Myocyte (in vitro differentiated cells): ENCODE measurements at regions not wholly inside any gene's neighbourhood (a gene's known extent, or its start where the extent isn't known, plus 50 kb on each side); places are given as distances from the start of the nearest gene placed in this dataset.

Experiments used
- DNase-seq: peaks from one replicate; pipeline ENCODE4 v3.0.0-alpha.2; 2012; ENCODE audit warnings: low read depth

GRCh38 chr10:128694851-128695725 is 568.9 kb upstream of the MKI67 start:
- DNase-seq = no peak

- no peak for DNase-seq
Measured at GRCh38 chr10:128695931-128696330, 569.7 kb upstream of the MKI67 start.

- DNase-seq = no peak
Measured at GRCh38 chr10:128697437-128697836, 571.2 kb upstream of the MKI67 start.

GRCh38 chr10:128701381-128701780 is 575.2 kb upstream of the MKI67 start:
- no peak for DNase-seq

- DNase-seq = no peak
Measured at GRCh38 chr10:128701837-128702236, 575.6 kb upstream of the MKI67 start.

- DNase-seq = no peak
Measured at GRCh38 chr10:128704716-128705115, 578.5 kb upstream of the MKI67 start.

- DNase-seq = no peak
Measured at GRCh38 chr10:128708182-128708581, 582.0 kb upstream of the MKI67 start.

GRCh38 chr10:128709686-128710085 is 583.5 kb upstream of the MKI67 start:
- no peak for DNase-seq

- DNase-seq = no peak
Measured at GRCh38 chr10:128710098-128710797, 584.0 kb upstream of the MKI67 start.

- no peak for DNase-seq
Measured at GRCh38 chr10:128710798-128711183, 584.6 kb upstream of the MKI67 start.

GRCh38 chr10:128711806-128712205 is 585.6 kb upstream of the MKI67 start:
- DNase-seq = no peak

GRCh38 chr10:128712661-128713400 is 586.6 kb upstream of the MKI67 start:
- no peak for DNase-seq

GRCh38 chr10:128713471-128713870 is 587.2 kb upstream of the MKI67 start:
- DNase-seq = no peak

- DNase-seq = no peak
Measured at GRCh38 chr10:128713874-128714570, 587.8 kb upstream of the MKI67 start.

- DNase-seq = no peak
Measured at GRCh38 chr10:128714644-128715415, 588.6 kb upstream of the MKI67 start.

GRCh38 chr10:128716181-128716580 is 590.0 kb upstream of the MKI67 start:
- DNase-seq = no peak

- DNase-seq = no peak
Measured at GRCh38 chr10:128721963-128722445, 595.8 kb upstream of the MKI67 start.

GRCh38 chr10:128722947-128723346 is 596.7 kb upstream of the MKI67 start:
- no peak for DNase-seq

- DNase-seq = no peak
Measured at GRCh38 chr10:128723631-128724205, 597.5 kb upstream of the MKI67 start.

GRCh38 chr10:128725531-128725930 is 599.3 kb upstream of the MKI67 start:
- no peak for DNase-seq
